ENCODE measurements at regions not wholly inside any gene's neighbourhood (a gene's known extent, or its start where the extent isn't known, plus 50 kb on each side); places are given as distances from the start of the nearest gene placed in this dataset.

- TF ChIP-seq YY1 (IDR thresholded peaks at IDR 0.05; ENCODE audit: insufficient read depth, insufficient read length) (no peak), ZNF274 (IDR thresholded peaks at IDR 0.05; ENCODE audit: low read depth, low read length) (no peak), SUZ12 (IDR thresholded peaks at IDR 0.05; ENCODE audit: extremely low read depth, insufficient read depth, insufficient read length) (no peak)
Measured at GRCh38 chr18:77539860-77540259, 290.2 kb downstream of the GALR1 start.
